Breast epithelium (tissue), 4 donors: ENCODE measurements at regions not wholly inside any gene's neighbourhood (a gene's known extent, or its start where the extent isn't known, plus 50 kb on each side); places are given as distances from the start of the nearest gene placed in this dataset.

Experiments used
- DNase-seq, 2 donors: peaks; one replicate each; pipeline ENCODE4 v3.0.0-alpha.2; 2019; ENCODE audit warnings: low spot score in 2 of 2
- H3K27ac ChIP-seq, 2 donors: fragments of 200-600 bp; sonication (generic) in 1 of 2; one replicate each; pipeline ENCODE4 v1.5.1; 2016 to 2019; ENCODE audit warnings: mild to moderate bottlenecking in 1 of 2
- H3K27me3 ChIP-seq, 2 donors: fragments of 200-600 bp; sonication (generic) in 1 of 2; one replicate each; pipeline versions ENCODE4 v1.5.1 to v1.6.0; 2017 to 2019; ENCODE audit warnings: control low read depth in 1 of 2, mild to moderate bottlenecking in 1 of 2
- H3K36me3 ChIP-seq: fragments of 200-600 bp; one replicate; pipeline ENCODE4 v1.5.1; 2019
- H3K4me1 ChIP-seq, 2 donors: fragments of 200-600 bp; sonication (generic); one replicate each; pipeline ENCODE4 v1.5.1; 2016 to 2019; ENCODE audit warnings: control low read depth in 1 of 2
- H3K4me3 ChIP-seq, 3 donors: fragments of 200-600 bp; sonication (generic); 1 replicate in 2 of 3; 2 replicates in 1 of 3; pipeline ENCODE4 v1.5.1; 2016 to 2019; ENCODE audit warnings: mild to moderate bottlenecking in 3 of 3, moderate library complexity in 2 of 3
- H3K9me3 ChIP-seq, 2 donors: fragments of 200-600 bp; sonication (generic) in 1 of 2; one replicate each; pipeline ENCODE4 v1.5.1; 2016 to 2019; ENCODE audit warnings: control low read depth in 1 of 2
- POLR2A ChIP-seq: fragments of 450-650 bp; IDR thresholded peaks from one replicate; pipeline ENCODE4 v1.6.1; 2016; ENCODE audit warnings: antibody characterized with exemption, mild to moderate bottlenecking, moderate library complexity
- POLR2AphosphoS5 ChIP-seq, 3 donors: sonication (generic); formaldehyde crosslinking; IDR thresholded peaks; one replicate each; pipeline ENCODE4 v1.6.1; 2017; ENCODE audit warnings: antibody characterized with exemption in 3 of 3
- intact Hi-C: fragments of 100-400 bp; cut with DNase I; formaldehyde crosslinking; loops from one replicate; pipeline ENCODE4 v1.15.1; 2023; ENCODE audit warnings: low total_unique reads
- TF ChIP-seq, protein P1 (sequence below), 3 donors: fragments of 450-650 bp; IDR thresholded peaks; one replicate each; pipeline ENCODE4 v1.5.1; 2016 to 2017; ENCODE audit warnings: antibody characterized with exemption in 3 of 3, mild to moderate bottlenecking in 3 of 3, moderate library complexity in 3 of 3

DNA sequence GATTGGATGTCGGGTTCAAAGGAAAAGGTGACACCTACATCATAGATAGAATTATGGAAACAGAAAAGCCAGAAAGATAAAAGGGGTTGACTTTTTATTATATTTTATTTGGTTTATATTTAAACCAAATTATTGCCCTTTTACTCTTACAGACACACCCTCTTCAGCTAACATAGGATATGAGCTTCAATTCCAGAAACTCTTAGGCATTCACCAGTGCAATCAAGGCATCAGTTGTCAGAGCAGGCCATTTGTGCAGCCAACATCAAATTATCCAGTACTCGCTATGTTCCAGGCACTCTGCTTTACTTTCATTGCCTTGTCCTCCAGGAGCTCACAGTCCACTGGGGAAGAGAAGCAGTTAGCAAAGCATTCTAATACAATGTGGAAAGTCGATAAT is 347.5 kb downstream of the TFEC start:
- no peak overlapping the region for H3K27ac ChIP-seq
- no peak overlapping the region for H3K4me3 ChIP-seq
- H3K36me3 ChIP-seq, result no peaks in the 10 kb centered on the region
- H3K27me3 ChIP-seq, result no peaks in the 10 kb centered on the region
- intact Hi-C loops, result no loop called here
- no peak for TF ChIP-seq POLR2A
- TF ChIP-seq, protein P1, sequence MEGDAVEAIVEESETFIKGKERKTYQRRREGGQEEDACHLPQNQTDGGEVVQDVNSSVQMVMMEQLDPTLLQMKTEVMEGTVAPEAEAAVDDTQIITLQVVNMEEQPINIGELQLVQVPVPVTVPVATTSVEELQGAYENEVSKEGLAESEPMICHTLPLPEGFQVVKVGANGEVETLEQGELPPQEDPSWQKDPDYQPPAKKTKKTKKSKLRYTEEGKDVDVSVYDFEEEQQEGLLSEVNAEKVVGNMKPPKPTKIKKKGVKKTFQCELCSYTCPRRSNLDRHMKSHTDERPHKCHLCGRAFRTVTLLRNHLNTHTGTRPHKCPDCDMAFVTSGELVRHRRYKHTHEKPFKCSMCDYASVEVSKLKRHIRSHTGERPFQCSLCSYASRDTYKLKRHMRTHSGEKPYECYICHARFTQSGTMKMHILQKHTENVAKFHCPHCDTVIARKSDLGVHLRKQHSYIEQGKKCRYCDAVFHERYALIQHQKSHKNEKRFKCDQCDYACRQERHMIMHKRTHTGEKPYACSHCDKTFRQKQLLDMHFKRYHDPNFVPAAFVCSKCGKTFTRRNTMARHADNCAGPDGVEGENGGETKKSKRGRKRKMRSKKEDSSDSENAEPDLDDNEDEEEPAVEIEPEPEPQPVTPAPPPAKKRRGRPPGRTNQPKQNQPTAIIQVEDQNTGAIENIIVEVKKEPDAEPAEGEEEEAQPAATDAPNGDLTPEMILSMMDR (IDR thresholded peaks at IDR 0.05), result no peak
- no peak for TF ChIP-seq POLR2AphosphoS5 (IDR thresholded peaks at IDR 0.05)
- H3K9me3 ChIP-seq, result no peaks in the 10 kb centered on the region
- no peaks in the 10 kb centered on the region for H3K4me1 ChIP-seq
- DNase-seq, result no peak

DNA sequence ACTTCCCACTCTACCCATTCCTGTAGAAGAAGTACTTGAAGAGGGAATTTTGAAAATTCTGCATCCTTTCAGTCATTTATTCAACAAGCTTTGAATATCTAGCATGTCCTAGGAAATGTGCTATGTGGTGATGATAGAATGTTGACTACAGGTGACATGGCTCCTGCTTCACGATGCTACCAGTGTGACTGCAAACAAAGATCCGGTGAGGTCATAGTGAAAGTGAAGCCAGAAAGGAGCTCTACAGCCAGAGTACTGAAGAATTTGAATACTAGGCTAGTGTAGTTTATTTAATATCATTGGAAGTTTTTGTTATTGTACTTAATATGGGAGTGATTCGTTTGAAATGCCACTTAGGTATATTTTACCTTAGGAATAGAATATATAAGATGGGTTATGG is 348.1 kb downstream of the TFEC start:
- Histone ChIP-seq H3K9me3 (no peaks in the 10 kb centered on the region), H3K4me3 (no peak overlapping the region), H3K27me3 (no peaks in the 10 kb centered on the region), H3K4me1 (no peaks in the 10 kb centered on the region), H3K36me3 (no peaks in the 10 kb centered on the region), H3K27ac (no peak overlapping the region)
- TF ChIP-seq, protein P1 (IDR thresholded peaks at IDR 0.05), result no peak
- TF ChIP-seq POLR2A, result no peak
- no peak for TF ChIP-seq POLR2AphosphoS5 (IDR thresholded peaks at IDR 0.05)
- no peak for DNase-seq
- intact Hi-C loops, result no loop called here

DNA sequence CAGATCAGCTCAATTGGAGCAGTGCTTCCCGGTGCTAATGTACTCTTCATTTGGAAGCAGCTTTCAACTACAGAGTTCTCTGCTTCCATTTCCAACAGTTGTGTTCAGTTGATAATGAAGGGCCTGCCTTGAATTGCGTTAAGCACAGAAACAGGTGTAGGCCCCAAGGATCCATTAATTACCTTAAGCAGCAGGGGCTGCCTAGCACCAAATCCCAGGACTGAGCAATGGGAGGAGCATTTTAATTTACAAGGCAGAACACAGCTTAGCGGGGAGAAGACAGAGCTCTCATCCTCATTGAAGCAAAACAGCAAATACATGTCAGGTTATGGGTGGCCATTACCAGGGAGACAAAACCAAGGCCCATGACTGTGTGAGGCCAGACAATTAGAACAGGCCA is 349.6 kb downstream of the TFEC start:
- intact Hi-C loops, result no loop called here
- Histone ChIP-seq H3K36me3 (no peaks in the 10 kb centered on the region), H3K4me1 (no peaks in the 10 kb centered on the region), H3K9me3 (no peaks in the 10 kb centered on the region), H3K27ac (no peak overlapping the region), H3K27me3 (no peaks in the 10 kb centered on the region), H3K4me3 (no peak overlapping the region)
- DNase-seq, result no peak
- TF ChIP-seq POLR2A, result no peak
- TF ChIP-seq, protein P1 (IDR thresholded peaks at IDR 0.05), result no peak
- no peak for TF ChIP-seq POLR2AphosphoS5 (IDR thresholded peaks at IDR 0.05)

- Histone ChIP-seq H3K9me3 (no peaks in the 10 kb centered on the region), H3K4me1 (no peaks in the 10 kb centered on the region), H3K27me3 (no peaks in the 10 kb centered on the region), H3K4me3 (no peak overlapping the region), H3K36me3 (no peaks in the 10 kb centered on the region), H3K27ac (no peak overlapping the region)
- no peak for TF ChIP-seq POLR2A
- TF ChIP-seq POLR2AphosphoS5 (IDR thresholded peaks at IDR 0.05), result no peak
- TF ChIP-seq, protein P1 (IDR thresholded peaks at IDR 0.05), result no peak
- intact Hi-C loops, result no loop called here
- DNase-seq, result no peak
Measured at GRCh38 chr7:115679976-115680375, 350.6 kb downstream of the TFEC start.

DNA sequence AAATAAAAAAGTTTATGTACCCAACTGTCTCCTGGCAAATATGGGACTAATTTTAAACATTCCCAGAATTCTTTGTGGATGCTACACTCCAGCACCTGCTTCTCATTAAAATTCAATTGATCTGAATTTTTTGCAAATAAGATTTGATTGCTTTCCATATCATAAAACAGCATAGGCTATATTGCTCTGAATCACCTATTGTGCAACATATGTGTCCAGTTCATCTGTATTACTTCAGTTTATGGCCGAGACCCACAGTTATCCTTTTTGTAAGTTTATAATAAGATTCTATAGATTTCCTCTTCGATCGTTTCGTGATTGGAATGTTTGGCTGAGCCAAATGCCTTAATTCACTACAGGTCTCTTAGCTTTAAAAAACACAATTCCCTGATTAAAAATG is 351.1 kb downstream of the TFEC start:
- Histone ChIP-seq H3K4me3 (no peak overlapping the region), H3K27me3 (no peaks in the 10 kb centered on the region), H3K36me3 (no peaks in the 10 kb centered on the region), H3K27ac (no peak overlapping the region), H3K4me1 (no peaks in the 10 kb centered on the region), H3K9me3 (no peaks in the 10 kb centered on the region)
- intact Hi-C loops, result no loop called here
- TF ChIP-seq POLR2AphosphoS5 (IDR thresholded peaks at IDR 0.05), result no peak
- TF ChIP-seq POLR2A, result no peak
- TF ChIP-seq, protein P1 (IDR thresholded peaks at IDR 0.05), result no peak
- no peak for DNase-seq
